Testis (tissue), 2 donors: ENCODE measurements at regions not wholly inside any gene's neighbourhood (a gene's known extent, or its start where the extent isn't known, plus 50 kb on each side); places are given as distances from the start of the nearest gene placed in this dataset.

ENCODE experiments used
- DNase-seq: peaks from one replicate; pipeline ENCODE4 v3.0.0-alpha.2; 2019
- H3K27ac ChIP-seq, 2 donors: fragments of 200-600 bp; sonication (generic); one replicate each; pipeline ENCODE4 v1.5.1; 2019
- H3K27me3 ChIP-seq: fragments of 200-600 bp; sonication (generic); one replicate; pipeline ENCODE4 v1.5.1; 2019
- H3K36me3 ChIP-seq: fragments of 200-600 bp; sonication (generic); one replicate; pipeline ENCODE4 v1.5.1; 2017; ENCODE audit warnings: low read depth; ENCODE audit errors: missing control alignments
- H3K4me1 ChIP-seq: fragments of 200-600 bp; sonication (generic); one replicate; pipeline ENCODE4 v1.5.1; 2019
- H3K4me3 ChIP-seq, 2 donors: fragments of 200-600 bp; sonication (generic); one replicate each; pipeline ENCODE4 v1.5.1; 2017 to 2019
- H3K9me3 ChIP-seq: fragments of 200-600 bp; sonication (generic); one replicate; pipeline ENCODE4 v1.5.1; 2017
- CTCF ChIP-seq, 3 experiments: fragments of 450-650 bp in 2 of 3; fragments of 200-600 bp in 1 of 3; sonication (generic) in 1 of 3; IDR thresholded peaks; one replicate each; pipeline ENCODE4 v1.5.1; 2016 to 2019; ENCODE audit warnings: antibody characterized with exemption in 3 of 3, mild to moderate bottlenecking in 2 of 3, moderate library complexity in 1 of 3
- POLR2A ChIP-seq: fragments of 450-650 bp; IDR thresholded peaks from one replicate; pipeline ENCODE4 v1.6.1; 2017; ENCODE audit warnings: antibody characterized with exemption, mild to moderate bottlenecking, moderate library complexity
- WGBS, 2 donors: methylation state at CpG; one replicate each; pipeline ENCODE4 v1.1.5; 2018; 5-methylcytosine and 5-hydroxymethylcytosine counted together
- intact Hi-C: fragments of 100-400 bp; cut with DNase I; formaldehyde crosslinking; loops from one replicate; pipeline ENCODE4 v1.15.1; 2023; ENCODE audit warnings: low total_unique reads

- no peak overlapping the region for H3K27ac ChIP-seq
- intact Hi-C loops: no loop called here
- H3K4me3 ChIP-seq: no peak overlapping the region
- no peaks in the 10 kb centered on the region for H3K4me1 ChIP-seq
- TF ChIP-seq CTCF (IDR thresholded peaks at IDR 0.05): no peak
- TF ChIP-seq POLR2A: no peak
- H3K27me3 ChIP-seq: no peaks in the 10 kb centered on the region
- H3K9me3 ChIP-seq: no peaks in the 10 kb centered on the region
- 69 to 75% methylated on average over 7 of the region's 7 CpGs for WGBS, 2 donors
- no peak for DNase-seq
- no peaks in the 10 kb centered on the region for H3K36me3 ChIP-seq
Observed at GRCh38 chr3:59514865-59515482, 465.1 kb upstream of the CFAP20DC start.

GRCh38 chr3:59513570-59513969 is 463.7 kb upstream of the CFAP20DC start:
- H3K27ac ChIP-seq: no peak overlapping the region
- no peak for TF ChIP-seq CTCF (IDR thresholded peaks at IDR 0.05)
- no peak for TF ChIP-seq POLR2A
- H3K4me3 ChIP-seq: no peak overlapping the region
- H3K4me1 ChIP-seq: no peaks in the 10 kb centered on the region
- H3K36me3 ChIP-seq: no peaks in the 10 kb centered on the region
- no peaks in the 10 kb centered on the region for H3K27me3 ChIP-seq
- 85 to 92% methylated on average over 1 of the region's 1 CpG for WGBS, 2 donors
- no peaks in the 10 kb centered on the region for H3K9me3 ChIP-seq
- no peak for DNase-seq
- intact Hi-C loops: no loop called here

DNA sequence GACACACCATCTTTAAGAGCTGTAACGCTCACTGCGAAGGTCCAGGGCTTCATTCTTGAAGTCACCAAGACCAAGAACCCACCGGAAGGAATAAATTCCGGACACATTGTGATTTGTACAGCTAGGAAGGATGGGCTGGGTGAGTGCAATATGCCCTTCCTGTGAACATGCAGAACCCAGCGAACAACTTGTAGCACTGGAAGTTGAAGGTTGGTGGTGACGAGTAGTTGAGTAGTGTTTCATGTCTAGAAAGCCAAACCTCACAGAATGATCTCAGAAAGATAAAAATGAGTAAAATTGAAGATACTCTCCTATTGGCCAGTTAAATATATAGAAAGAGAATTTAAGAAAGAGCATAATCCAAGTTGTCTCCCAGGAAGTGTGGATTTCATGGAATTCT is 462.2 kb upstream of the CFAP20DC start:
- H3K36me3 ChIP-seq: no peaks in the 10 kb centered on the region
- WGBS, 2 donors: 68 to 69% methylated on average over 6 of the region's 6 CpGs
- intact Hi-C loops: no loop called here
- H3K9me3 ChIP-seq: no peaks in the 10 kb centered on the region
- no peaks in the 10 kb centered on the region for H3K27me3 ChIP-seq
- no peak for DNase-seq
- no peak overlapping the region for H3K27ac ChIP-seq
- TF ChIP-seq POLR2A: no peak
- TF ChIP-seq CTCF (IDR thresholded peaks at IDR 0.05): no peak
- no peaks in the 10 kb centered on the region for H3K4me1 ChIP-seq
- no peak overlapping the region for H3K4me3 ChIP-seq

DNA sequence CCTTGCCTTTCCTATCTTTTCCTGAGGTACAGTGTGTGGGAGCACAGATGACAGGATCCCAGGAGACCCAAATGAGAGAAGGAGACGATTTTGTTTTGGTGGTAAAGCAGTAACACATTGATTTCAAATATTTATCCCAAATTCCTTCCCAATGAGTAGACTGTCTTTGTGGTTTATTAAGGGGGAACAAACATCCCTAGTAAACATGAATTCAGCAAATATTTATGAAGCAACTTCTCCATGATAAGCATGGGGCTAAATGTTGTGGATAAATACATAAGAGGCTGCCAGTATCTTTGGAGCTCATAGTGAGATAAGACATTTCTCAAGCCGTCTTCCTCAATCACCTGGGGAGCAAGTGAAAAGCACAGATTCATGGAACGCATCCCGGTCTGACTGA is 460.8 kb upstream of the CFAP20DC start:
- no peak for DNase-seq
- Histone ChIP-seq H3K36me3 (no peaks in the 10 kb centered on the region), H3K27me3 (no peaks in the 10 kb centered on the region), H3K4me3 (no peak overlapping the region), H3K27ac (no peak overlapping the region), H3K9me3 (no peaks in the 10 kb centered on the region), H3K4me1 (no peaks in the 10 kb centered on the region)
- WGBS, 2 donors: 23 to 30% methylated on average over 4 of the region's 4 CpGs
- intact Hi-C loops: no loop called here
- no peak for TF ChIP-seq POLR2A
- TF ChIP-seq CTCF (IDR thresholded peaks at IDR 0.05): no peak

GRCh38 chr3:59508273-59508672 is 458.4 kb upstream of the CFAP20DC start:
- Histone ChIP-seq H3K4me1 (no peaks in the 10 kb centered on the region), H3K9me3 (no peaks in the 10 kb centered on the region), H3K27ac (no peak overlapping the region), H3K27me3 (no peaks in the 10 kb centered on the region), H3K4me3 (no peak overlapping the region), H3K36me3 (no peaks in the 10 kb centered on the region)
- WGBS, 2 donors: 82 to 84% methylated on average over 10 of the region's 10 CpGs
- no peak for TF ChIP-seq POLR2A
- no peak for TF ChIP-seq CTCF (IDR thresholded peaks at IDR 0.05)
- intact Hi-C loops: no loop called here
- DNase-seq: no peak
